Gastrocnemius medialis (tissue), 4 donors: ENCODE measurements at regions not wholly inside any gene's neighbourhood (a gene's known extent, or its start where the extent isn't known, plus 50 kb on each side); places are given as distances from the start of the nearest gene placed in this dataset.

Experiments used
- ATAC-seq, 2 donors: fragments of 150-250 bp; one replicate each; pipeline ENCODE4 v1.9.1; 2016
- DNase-seq, 2 donors: peaks; one replicate each; pipeline ENCODE4 v3.0.0-alpha.2; 2019
- H3K27ac ChIP-seq, 4 donors: fragments of 200-600 bp; sonication (generic); 1 replicate in 1 of 4; 2 replicates in 3 of 4; pipeline ENCODE4 v1.5.1; 2016 to 2018; ENCODE audit warnings: mild to moderate bottlenecking in 2 of 4, moderate library complexity in 1 of 4
- H3K27me3 ChIP-seq, 3 donors: fragments of 200-600 bp; sonication (generic) in 2 of 3; 1 replicate in 1 of 3; 2 replicates in 2 of 3; pipeline versions ENCODE4 v1.5.1 to v1.6.0; 2016 to 2019; ENCODE audit warnings: mild to moderate bottlenecking in 1 of 3, moderate library complexity in 1 of 3
- H3K36me3 ChIP-seq, 2 donors: fragments of 200-600 bp; sonication (generic) in 1 of 2; one replicate each; pipeline ENCODE4 v1.5.1; 2017 to 2018
- H3K4me1 ChIP-seq, 2 donors: fragments of 200-600 bp; sonication (generic) in 1 of 2; one replicate each; pipeline ENCODE4 v1.5.1; 2016 to 2017; ENCODE audit warnings: mild to moderate bottlenecking in 2 of 2
- H3K4me3 ChIP-seq, 4 donors: fragments of 200-600 bp; sonication (generic) in 3 of 4; 1 replicate in 1 of 4; 2 replicates in 3 of 4; pipeline ENCODE4 v1.5.1; 2016 to 2019; ENCODE audit warnings: mild to moderate bottlenecking in 2 of 4
- H3K9me3 ChIP-seq, 3 donors: fragments of 200-600 bp; sonication (generic) in 2 of 3; 1 replicate in 1 of 3; 2 replicates in 2 of 3; pipeline ENCODE4 v1.5.1; 2016 to 2019
- POLR2A ChIP-seq, 2 donors: fragments of 450-650 bp; IDR thresholded peaks; one replicate each; pipeline ENCODE4 v1.6.1; 2017; ENCODE audit warnings: antibody characterized with exemption in 2 of 2, mild to moderate bottlenecking in 2 of 2, moderate library complexity in 2 of 2
- in situ Hi-C, 4 donors: fragments of 200-750 bp; cut with MboI; loops; one replicate each; pipeline versions ENCODE4 v1.15.0 to v1.8.0; 2017; ENCODE audit warnings: low sequenced_read_pairs in 4 of 4
- intact Hi-C: fragments of 100-400 bp; cut with DNase I; formaldehyde crosslinking; loops from one replicate; pipeline ENCODE4 v1.15.1; 2023; ENCODE audit warnings: low total_unique reads
- TF ChIP-seq, protein P1 (sequence below), 5 experiments: fragments of 450-650 bp in 3 of 5; fragments of 200-600 bp in 2 of 5; sonication (generic) in 2 of 5; IDR thresholded peaks in 4 of 5; conservative IDR thresholded peaks in 1 of 5; 1 replicate in 4 of 5; 2 replicates in 1 of 5; pipeline ENCODE4 v1.5.1; 2016 to 2019; ENCODE audit warnings: antibody characterized with exemption in 5 of 5, mild to moderate bottlenecking in 3 of 5, moderate library complexity in 3 of 5

- TF ChIP-seq, protein P1, sequence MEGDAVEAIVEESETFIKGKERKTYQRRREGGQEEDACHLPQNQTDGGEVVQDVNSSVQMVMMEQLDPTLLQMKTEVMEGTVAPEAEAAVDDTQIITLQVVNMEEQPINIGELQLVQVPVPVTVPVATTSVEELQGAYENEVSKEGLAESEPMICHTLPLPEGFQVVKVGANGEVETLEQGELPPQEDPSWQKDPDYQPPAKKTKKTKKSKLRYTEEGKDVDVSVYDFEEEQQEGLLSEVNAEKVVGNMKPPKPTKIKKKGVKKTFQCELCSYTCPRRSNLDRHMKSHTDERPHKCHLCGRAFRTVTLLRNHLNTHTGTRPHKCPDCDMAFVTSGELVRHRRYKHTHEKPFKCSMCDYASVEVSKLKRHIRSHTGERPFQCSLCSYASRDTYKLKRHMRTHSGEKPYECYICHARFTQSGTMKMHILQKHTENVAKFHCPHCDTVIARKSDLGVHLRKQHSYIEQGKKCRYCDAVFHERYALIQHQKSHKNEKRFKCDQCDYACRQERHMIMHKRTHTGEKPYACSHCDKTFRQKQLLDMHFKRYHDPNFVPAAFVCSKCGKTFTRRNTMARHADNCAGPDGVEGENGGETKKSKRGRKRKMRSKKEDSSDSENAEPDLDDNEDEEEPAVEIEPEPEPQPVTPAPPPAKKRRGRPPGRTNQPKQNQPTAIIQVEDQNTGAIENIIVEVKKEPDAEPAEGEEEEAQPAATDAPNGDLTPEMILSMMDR (IDR thresholded peaks at IDR 0.05 in 4 of 5, conservative IDR thresholded peaks at IDR 0.05 in 1 of 5), result no peak
- TF ChIP-seq POLR2A (IDR thresholded peaks at IDR 0.05), result no peak
- ATAC-seq, result no peak
- Histone ChIP-seq H3K4me3 (no peak overlapping the region), H3K36me3 (no peaks in the 10 kb centered on the region), H3K9me3 (no peaks in the 10 kb centered on the region), H3K27ac (no peak overlapping the region), H3K4me1 (no peaks in the 10 kb centered on the region), H3K27me3 (no peaks in the 10 kb centered on the region)
- in situ Hi-C loops, result no loop called here
- intact Hi-C loops, result no loop called here
- DNase-seq, result no peak
Measured at GRCh38 chr11:103619938-103620337, 416.5 kb upstream of the DDI1 start.

DNA sequence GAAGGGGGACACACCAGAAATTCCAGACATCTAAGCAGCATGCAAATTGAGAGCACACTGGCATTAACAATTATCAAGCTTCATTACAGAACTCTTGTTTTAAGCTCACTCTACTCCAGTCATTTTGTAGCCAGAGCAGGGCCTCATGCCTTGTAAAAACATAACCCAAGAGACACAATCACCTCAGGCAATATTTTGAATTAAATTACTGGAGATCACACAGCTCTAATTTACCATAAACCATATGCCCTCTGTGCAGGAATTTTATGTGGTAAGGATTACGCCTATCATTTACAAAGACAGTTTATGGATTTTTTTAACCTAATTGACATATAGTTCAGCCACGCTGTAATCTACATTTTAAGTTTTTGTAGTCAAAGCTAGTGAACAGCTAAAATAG, 414.1 kb upstream of the DDI1 start:
- intact Hi-C loops (no loop called here), in situ Hi-C loops (no loop called here)
- no peaks in the 10 kb centered on the region for H3K9me3 ChIP-seq
- no peak overlapping the region for H3K4me3 ChIP-seq
- no peaks in the 10 kb centered on the region for H3K4me1 ChIP-seq
- no peak for TF ChIP-seq POLR2A (IDR thresholded peaks at IDR 0.05)
- TF ChIP-seq, protein P1 (IDR thresholded peaks at IDR 0.05 in 4 of 5, conservative IDR thresholded peaks at IDR 0.05 in 1 of 5), result no peak
- no peak for ATAC-seq
- H3K36me3 ChIP-seq, result no peaks in the 10 kb centered on the region
- H3K27ac ChIP-seq, result no peak overlapping the region
- H3K27me3 ChIP-seq, result no peaks in the 10 kb centered on the region
- DNase-seq, result no peak

- DNase-seq (no peak), ATAC-seq (no peak)
- no peak overlapping the region for H3K27ac ChIP-seq
- H3K4me3 ChIP-seq, result no peak overlapping the region
- no peaks in the 10 kb centered on the region for H3K9me3 ChIP-seq
- TF ChIP-seq, protein P1 (IDR thresholded peaks at IDR 0.05 in 4 of 5, conservative IDR thresholded peaks at IDR 0.05 in 1 of 5), result no peak
- TF ChIP-seq POLR2A (IDR thresholded peaks at IDR 0.05), result no peak
- H3K27me3 ChIP-seq, result no peaks in the 10 kb centered on the region
- in situ Hi-C loops, result no loop called here
- intact Hi-C loops, result no loop called here
- H3K36me3 ChIP-seq, result no peaks in the 10 kb centered on the region
- H3K4me1 ChIP-seq, result no peaks in the 10 kb centered on the region
Measured at GRCh38 chr11:103623933-103624332, 412.5 kb upstream of the DDI1 start.

GRCh38 chr11:103624708-103625623, 411.5 kb upstream of the DDI1 start:
- H3K27ac ChIP-seq, result no peak overlapping the region
- in situ Hi-C loops, result no loop called here

More at GRCh38 chr11:103624708-103625623, 411.5 kb upstream of the DDI1 start:
- intact Hi-C loops, result no loop called here
- Histone ChIP-seq H3K9me3 (no peaks in the 10 kb centered on the region), H3K4me3 (no peak overlapping the region), H3K4me1 (no peaks in the 10 kb centered on the region), H3K36me3 (no peaks in the 10 kb centered on the region), H3K27me3 (no peaks in the 10 kb centered on the region)
- no peak for TF ChIP-seq POLR2A (IDR thresholded peaks at IDR 0.05)
- TF ChIP-seq, protein P1 (IDR thresholded peaks at IDR 0.05 in 4 of 5, conservative IDR thresholded peaks at IDR 0.05 in 1 of 5), result no peak
- ATAC-seq (no peak), DNase-seq (no peak)
